ENCODE measurements at regions not wholly inside any gene's neighbourhood (a gene's known extent, or its start where the extent isn't known, plus 50 kb on each side); places are given as distances from the start of the nearest gene placed in this dataset.
"Not testable (repeated sequence)": the region's sequence is repeated elsewhere in the genome, so short reads cannot be mapped to it uniquely, and the experiment has no call there.

GRCh38 chr14:101322223-101322622, 239.1 kb upstream of the DIO3 start:
- Mint-ChIP-seq H3K4me3 (ENCODE audit: unreplicated experiment) (no peak overlapping the region), H3K27me3 (ENCODE audit: low read depth, unreplicated experiment) (peaks cover 6% of the 10 kb centered on the region), H3K27ac (ENCODE audit: unreplicated experiment) (no peak overlapping the region), H3K9me3 (ENCODE audit: unreplicated experiment) (peaks cover 18% of the 10 kb centered on the region), H3K36me3 (ENCODE audit: low read depth, unreplicated experiment) (no peaks in the 10 kb centered on the region), H3K4me1 (ENCODE audit: low read depth, unreplicated experiment) (no peaks in the 10 kb centered on the region)
- Histone ChIP-seq H3K27me3 (ENCODE audit: insufficient read depth, low read length) (no peaks in the 10 kb centered on the region), H3K79me2 (ENCODE audit: insufficient read depth, low read length) (no peaks in the 10 kb centered on the region), H4K20me1 (ENCODE audit: insufficient read depth, low read length) (no peaks in the 10 kb centered on the region), H3K4me3 (ENCODE audit: insufficient read depth, low read depth, low read length) (no peak overlapping the region), H3K36me3 (ENCODE audit: insufficient read depth, low read length) (no peaks in the 10 kb centered on the region), H3K9me3 (ENCODE audit: insufficient read depth, low read depth, low read length) (peaks cover 13% of the 10 kb centered on the region), H3K9ac (ENCODE audit: low read length) (no peak overlapping the region), H2AFZ (ENCODE audit: low read depth, low read length) (no peak overlapping the region), H3K4me2 (ENCODE audit: low read length) (no peak overlapping the region), H3K27ac (ENCODE audit: low read depth, low read length) (no peak overlapping the region), H3K4me1 (ENCODE audit: insufficient read depth, low read length) (no peaks in the 10 kb centered on the region)
- no peak for FAIRE-seq
- no peak for DNase-seq (ENCODE audit: low read depth)
- no peak for TF ChIP-seq EZH2 (IDR thresholded peaks at IDR 0.05; ENCODE audit: insufficient read depth, low read length)

DNA sequence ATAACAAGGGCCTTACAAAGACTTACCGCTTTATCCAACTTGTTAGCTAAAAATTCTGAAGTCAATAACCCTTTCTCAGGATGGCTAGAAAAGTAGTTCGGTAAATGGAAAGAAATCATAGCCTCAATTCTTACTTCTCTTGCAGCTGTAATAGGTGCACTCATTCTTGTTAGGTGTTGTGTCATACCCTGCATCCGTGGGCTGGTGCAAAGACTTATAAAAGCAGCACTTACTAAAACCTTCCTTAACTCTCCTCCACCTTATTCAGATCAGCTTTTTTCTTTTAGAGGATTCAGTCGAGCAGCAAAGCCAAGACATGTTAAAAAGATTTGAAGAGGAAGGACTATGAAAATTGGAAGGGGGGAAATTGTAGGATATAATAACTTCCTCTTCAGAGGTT, 238.2 kb upstream of the DIO3 start:
- no peak overlapping the region for H3K4me3 Mint-ChIP-seq (ENCODE audit: unreplicated experiment)
- no peaks in the 10 kb centered on the region for H3K36me3 Mint-ChIP-seq (ENCODE audit: low read depth, unreplicated experiment)
- H3K9me3 Mint-ChIP-seq (ENCODE audit: unreplicated experiment): peaks cover 17% of the 10 kb centered on the region

DNA sequence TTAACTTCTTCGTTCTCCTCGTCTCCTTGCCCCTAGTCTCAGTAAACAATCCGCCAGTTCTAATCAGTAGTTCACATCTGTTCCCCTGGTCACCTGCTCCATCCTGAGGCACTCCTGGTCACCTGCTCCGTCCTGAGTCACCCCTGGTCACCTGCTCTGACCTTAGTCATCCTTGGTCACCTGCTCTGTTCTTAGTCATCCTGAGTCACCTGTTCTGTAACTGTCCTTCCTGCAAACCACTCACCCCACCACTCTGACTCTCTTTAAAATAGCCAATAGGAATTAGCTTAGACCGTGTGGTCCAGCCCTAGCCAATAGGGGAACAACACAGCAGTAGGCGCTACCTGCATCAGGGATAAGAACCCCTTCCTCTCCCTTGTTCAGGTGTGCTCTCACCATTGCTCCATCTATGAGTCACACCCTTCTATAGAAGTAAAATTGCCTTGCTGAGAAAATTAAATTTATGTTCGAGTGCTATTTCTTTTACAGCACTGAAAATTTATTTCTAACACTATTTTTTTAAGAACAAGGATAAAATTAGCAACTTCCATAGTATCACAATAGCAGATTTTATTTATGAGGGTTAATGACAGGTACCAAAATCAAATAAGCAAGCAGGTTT, 237.6 kb upstream of the DIO3 start:
- not testable (repeated sequence) for H3K4me3 Mint-ChIP-seq (ENCODE audit: unreplicated experiment); FAIRE-seq; H3K27ac ChIP-seq (ENCODE audit: low read depth, low read length); H3K4me2 ChIP-seq (ENCODE audit: low read length); H3K36me3 Mint-ChIP-seq (ENCODE audit: low read depth, unreplicated experiment); DNase-seq (ENCODE audit: low read depth); H4K20me1 ChIP-seq (ENCODE audit: insufficient read depth, low read length); H3K27me3 ChIP-seq (ENCODE audit: insufficient read depth, low read length); H2AFZ ChIP-seq (ENCODE audit: low read depth, low read length); H3K4me3 ChIP-seq (ENCODE audit: insufficient read depth, low read depth, low read length); H3K79me2 ChIP-seq (ENCODE audit: insufficient read depth, low read length); H3K36me3 ChIP-seq (ENCODE audit: insufficient read depth, low read length); H3K4me1 Mint-ChIP-seq (ENCODE audit: low read depth, unreplicated experiment); H3K9ac ChIP-seq (ENCODE audit: low read length); H3K4me1 ChIP-seq (ENCODE audit: insufficient read depth, low read length); H3K27ac Mint-ChIP-seq (ENCODE audit: unreplicated experiment)
- peaks cover 10% of the 10 kb centered on the region for H3K27me3 Mint-ChIP-seq (ENCODE audit: low read depth, unreplicated experiment)
- H3K9me3 ChIP-seq (ENCODE audit: insufficient read depth, low read depth, low read length): peaks cover 13% of the 10 kb centered on the region
- peaks cover 14% of the 10 kb centered on the region for H3K9me3 Mint-ChIP-seq (ENCODE audit: unreplicated experiment)

More for the DNA sequence above, 238.2 kb upstream of the DIO3 start:
- Histone ChIP-seq H3K4me1 (ENCODE audit: insufficient read depth, low read length) (no peaks in the 10 kb centered on the region), H3K27ac (ENCODE audit: low read depth, low read length) (no peak overlapping the region), H3K79me2 (ENCODE audit: insufficient read depth, low read length) (no peaks in the 10 kb centered on the region), H4K20me1 (ENCODE audit: insufficient read depth, low read length) (no peaks in the 10 kb centered on the region), H3K4me2 (ENCODE audit: low read length) (no peak overlapping the region), H3K36me3 (ENCODE audit: insufficient read depth, low read length) (no peaks in the 10 kb centered on the region), H3K9me3 (ENCODE audit: insufficient read depth, low read depth, low read length) (peaks cover 13% of the 10 kb centered on the region), H3K4me3 (ENCODE audit: insufficient read depth, low read depth, low read length) (no peak overlapping the region), H3K27me3 (ENCODE audit: insufficient read depth, low read length) (no peaks in the 10 kb centered on the region), H2AFZ (ENCODE audit: low read depth, low read length) (no peak overlapping the region), H3K9ac (ENCODE audit: low read length) (no peak overlapping the region)
- FAIRE-seq: no peak
- H3K4me1 Mint-ChIP-seq (ENCODE audit: low read depth, unreplicated experiment): no peaks in the 10 kb centered on the region
- TF ChIP-seq CTCF (IDR thresholded peaks at IDR 0.05; ENCODE audit: insufficient read depth, low read depth, low read length) (no peak), EZH2 (IDR thresholded peaks at IDR 0.05; ENCODE audit: insufficient read depth, low read length) (no peak)
- H3K27me3 Mint-ChIP-seq (ENCODE audit: low read depth, unreplicated experiment): peaks cover 6% of the 10 kb centered on the region
- H3K27ac Mint-ChIP-seq (ENCODE audit: unreplicated experiment): no peak overlapping the region
- DNase-seq (ENCODE audit: low read depth): no peak

Data from astrocyte (in vitro differentiated cells and primary cell).